GM21576 (cell line): ENCODE measurements at regions not wholly inside any gene's neighbourhood (a gene's known extent, or its start where the extent isn't known, plus 50 kb on each side); places are given as distances from the start of the nearest gene placed in this dataset.

Experiments used
- ATAC-seq: cut with Tn5 transposase; IDR thresholded peaks from one replicate; pipeline ENCODE4 v1.9.1; 2021; ENCODE audit warnings: mild to moderate bottlenecking, moderate library complexity; ENCODE audit not compliant: unreplicated experiment

DNA sequence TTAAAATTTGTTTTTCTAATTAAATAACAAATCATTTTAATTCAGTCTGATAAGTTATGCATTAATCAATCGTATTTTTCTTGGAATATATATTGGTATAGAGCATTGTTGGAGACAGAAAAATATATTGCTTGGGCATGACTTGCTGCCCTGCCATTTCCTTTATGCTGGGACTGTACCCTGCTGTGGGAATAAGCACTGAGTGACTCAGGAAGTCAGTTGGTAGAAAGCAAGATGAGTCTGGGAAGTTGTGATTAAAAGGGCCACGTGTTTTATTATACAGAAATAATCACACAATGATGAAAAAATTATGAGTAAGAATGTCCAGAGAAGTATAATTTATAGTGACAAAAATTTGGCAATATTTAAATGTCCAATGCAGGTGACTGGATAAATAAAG, 139.5 kb downstream of the KIF18A start:
- no peak for ATAC-seq

DNA sequence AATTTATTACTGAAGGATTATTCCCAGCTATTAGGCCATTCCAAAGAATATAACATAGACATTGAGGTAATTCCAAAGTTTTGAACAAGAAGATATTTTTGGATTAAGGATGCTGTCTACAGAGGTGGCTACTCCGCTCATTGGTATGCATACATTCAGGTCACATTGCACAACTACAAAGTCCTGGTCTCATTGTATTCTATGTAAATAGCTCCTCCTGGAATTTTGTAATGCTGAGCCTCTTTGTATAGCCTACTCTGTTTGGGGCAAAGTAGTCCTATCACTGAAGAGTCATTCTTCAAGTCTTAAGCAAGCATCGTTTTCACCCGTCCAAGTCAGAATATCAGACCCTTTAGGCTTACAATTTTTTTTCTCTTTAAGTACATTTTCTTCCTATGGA, 142.4 kb downstream of the KIF18A start:
- no peak for ATAC-seq

DNA sequence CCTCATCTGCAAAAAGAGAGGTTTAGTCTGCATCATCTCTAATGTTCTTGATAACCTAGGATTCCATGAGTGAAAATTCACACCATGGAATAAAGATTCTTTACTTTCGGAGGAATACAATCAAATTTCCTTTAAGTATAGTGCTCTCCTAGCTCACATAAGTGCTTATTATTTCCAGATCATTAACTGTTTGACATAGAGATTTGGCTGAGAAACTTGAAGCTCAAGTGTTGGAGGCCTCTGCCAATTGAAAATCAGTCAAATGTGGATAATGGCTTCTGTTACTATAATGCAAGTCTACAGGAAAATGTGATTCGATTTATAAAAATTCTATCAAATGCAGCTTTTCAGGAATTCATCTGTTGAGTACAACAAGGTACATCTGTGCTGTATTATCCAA, 144.6 kb downstream of the KIF18A start:
- no peak for ATAC-seq

DNA sequence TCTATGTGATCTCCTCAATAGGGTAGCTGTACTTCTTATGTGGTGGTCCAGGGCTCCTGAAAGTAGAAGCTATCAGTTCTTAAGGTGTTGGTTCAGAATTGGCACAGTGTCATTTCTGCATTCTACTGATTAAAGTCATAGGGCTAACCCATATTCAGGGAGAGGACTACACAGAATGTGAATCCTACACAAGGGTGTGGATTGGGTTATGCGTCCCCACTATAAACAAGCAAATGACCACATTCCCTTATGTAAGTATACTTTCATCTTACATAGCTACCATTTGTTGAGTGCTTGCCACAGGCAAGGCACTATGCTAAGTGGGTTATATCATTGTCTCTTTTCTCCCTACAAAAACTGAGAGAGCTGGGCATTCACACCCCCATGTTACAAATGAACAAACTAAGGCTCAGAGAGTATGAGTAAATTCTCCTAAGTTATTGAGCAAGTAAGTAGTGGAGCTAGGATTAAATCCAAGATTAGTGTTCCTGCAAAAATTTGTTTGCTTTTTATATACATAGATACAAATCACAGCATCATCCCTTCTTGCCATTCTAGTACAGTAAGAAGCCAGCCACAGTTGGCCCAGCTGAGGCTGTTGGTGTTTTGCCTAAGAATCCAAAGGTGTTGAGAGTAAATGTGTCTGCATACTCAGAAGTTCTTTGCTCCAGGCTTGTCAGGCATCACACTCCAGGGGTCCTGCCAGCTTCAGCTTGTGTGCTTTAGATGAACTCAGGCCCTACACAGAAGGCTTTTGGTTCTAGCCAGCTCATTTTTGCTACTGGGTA, 157.8 kb downstream of the KIF18A start:
- no peak for ATAC-seq

DNA sequence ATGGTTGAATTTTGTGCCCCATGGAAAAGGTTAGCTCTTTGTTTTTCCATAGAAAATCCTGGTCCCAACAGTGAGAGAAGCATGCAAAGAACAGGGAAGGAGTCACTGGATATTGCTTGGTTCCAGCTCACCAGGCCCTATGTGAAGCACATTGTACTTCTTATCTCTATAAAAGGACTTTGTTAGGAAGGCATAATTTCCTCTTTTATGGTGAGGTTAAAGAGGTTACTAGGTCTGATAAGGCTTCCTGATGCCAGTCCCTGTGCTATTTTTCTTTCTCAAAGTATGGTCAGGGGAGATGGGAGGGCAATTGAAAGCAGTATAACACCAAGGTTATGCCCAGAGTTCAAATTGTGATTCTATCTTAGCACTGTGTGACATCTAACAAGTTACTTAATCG, 162.6 kb downstream of the KIF18A start:
- ATAC-seq, result no peak

DNA sequence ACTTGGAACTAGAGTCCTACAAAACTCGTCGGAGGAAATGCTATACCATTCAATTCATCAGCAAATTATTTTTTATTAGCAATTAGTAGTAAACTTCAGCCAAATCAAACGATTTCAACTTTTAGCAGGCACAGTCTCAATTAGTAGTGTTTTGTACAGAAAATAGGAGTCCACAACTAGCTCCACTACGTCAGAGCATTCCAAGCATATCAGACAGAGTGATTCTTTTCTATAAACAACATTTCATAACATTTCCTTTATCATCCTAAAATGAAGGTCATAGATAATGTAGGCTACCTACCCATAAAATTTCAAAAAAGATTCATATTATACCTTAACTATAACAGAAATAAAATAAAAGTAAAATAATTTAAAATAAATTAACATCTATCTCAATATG, 169.9 kb downstream of the KIF18A start:
- ATAC-seq, result no peak

DNA sequence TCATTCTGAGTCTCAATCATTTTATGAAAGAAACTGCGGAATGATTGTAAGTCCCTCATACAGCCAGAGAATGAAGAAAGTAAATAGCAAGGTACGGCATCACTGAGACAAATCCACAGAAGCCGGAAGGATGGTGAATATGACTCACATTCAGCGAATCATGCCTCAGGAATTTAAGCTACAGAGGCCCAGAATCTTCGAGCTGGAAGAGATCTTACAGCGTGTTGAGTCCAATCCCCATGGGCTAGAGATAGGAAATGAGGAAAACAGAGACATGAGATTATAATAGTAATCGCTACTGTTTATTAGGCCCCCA, 173.2 kb downstream of the KIF18A start:
- no peak for ATAC-seq

DNA sequence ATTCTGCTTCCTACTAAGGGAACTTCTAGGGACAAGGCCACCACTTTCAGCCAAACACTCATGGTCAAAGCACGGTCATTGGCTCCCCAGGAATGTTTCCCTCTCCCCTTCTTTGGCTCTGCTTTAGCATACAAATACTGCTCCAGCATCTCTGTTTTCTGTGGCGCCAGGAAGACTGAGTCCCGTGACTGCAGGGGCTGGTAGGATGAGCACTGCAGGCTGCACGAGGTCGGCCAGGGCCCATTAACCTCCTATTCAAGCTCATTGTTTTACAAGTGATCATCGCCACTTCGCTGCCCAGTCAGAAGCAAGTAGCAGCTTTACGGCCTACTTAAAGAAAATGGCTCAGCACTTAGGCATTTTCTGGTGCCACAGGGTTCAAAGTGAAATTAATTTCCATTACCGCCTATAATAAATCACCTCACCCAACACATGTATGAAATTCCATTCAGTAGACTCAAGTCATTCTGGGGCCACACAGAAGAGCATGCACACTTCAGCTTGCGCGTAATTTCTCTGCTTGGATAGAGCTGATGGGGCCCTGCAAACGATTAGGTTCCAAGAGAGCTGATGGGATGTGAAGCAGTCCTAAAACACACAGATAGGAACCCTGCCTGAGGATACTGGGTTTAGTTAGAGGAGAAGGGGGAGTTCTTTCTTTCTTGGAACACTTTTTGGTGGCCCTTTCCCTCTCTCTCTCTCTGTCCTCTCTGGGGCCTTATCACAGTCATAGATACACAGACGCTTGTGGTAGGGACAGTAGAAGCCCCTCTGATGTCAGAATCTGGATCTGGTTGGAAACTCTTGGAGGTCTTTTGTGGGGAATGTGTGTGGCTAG, 173.7 kb downstream of the KIF18A start:
- no peak for ATAC-seq

DNA sequence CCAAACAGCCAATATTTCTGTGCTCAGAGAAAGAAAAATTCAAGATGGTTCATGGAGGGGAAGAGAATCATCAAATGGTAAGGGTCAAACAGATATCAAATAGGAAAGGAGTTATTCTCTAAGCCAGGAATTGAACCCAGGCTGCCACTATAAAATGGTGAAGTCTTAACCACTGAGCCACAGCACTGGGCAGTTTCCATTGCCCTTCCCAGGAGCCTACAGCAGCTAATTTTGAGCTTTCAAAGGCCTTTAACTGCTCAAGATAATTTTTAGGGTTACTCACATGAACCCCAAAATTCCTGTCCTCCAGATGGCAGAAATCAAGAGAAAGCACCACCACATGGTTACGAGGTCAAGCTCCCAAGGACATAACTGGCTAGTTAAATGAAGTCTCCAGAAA, 176.2 kb downstream of the KIF18A start:
- no peak for ATAC-seq

DNA sequence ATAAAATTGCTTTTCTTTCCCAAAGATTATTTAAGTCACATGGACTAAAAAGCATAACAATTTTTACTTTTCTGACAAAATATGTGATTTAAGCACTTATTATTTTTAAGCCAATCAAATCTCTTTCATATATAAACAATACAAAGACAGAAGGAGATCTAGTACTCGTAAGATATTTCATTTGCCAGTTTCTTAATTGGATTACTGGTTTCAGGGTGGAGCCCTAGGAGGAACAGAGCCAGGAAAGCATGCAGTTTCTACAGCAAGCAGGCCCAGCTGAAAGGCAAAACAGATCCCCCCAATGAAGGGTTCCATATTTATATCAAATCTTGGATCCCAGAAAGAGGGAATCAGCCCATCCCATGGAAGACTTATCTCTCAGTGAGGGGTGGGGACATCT, 177.0 kb downstream of the KIF18A start:
- ATAC-seq, result no peak

DNA sequence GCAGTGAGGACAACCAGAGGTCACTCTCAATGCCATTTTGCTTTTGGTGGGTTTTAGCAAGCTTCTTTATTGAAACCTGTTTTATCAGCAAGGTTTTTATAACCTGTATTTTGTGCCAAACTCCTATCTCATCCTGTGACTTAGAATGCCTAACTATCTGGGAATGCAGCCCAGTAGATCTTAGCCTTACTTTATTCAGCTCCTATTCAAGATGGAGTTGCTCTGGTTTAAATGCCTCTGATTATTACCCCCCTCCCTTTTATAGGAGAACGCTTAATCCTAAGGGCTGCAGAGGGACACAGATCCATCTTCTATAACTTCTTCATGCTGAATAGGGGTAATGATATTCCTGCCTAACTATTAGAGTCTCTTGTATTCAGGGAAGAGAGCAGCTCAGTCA, 179.1 kb downstream of the KIF18A start:
- ATAC-seq, result no peak

DNA sequence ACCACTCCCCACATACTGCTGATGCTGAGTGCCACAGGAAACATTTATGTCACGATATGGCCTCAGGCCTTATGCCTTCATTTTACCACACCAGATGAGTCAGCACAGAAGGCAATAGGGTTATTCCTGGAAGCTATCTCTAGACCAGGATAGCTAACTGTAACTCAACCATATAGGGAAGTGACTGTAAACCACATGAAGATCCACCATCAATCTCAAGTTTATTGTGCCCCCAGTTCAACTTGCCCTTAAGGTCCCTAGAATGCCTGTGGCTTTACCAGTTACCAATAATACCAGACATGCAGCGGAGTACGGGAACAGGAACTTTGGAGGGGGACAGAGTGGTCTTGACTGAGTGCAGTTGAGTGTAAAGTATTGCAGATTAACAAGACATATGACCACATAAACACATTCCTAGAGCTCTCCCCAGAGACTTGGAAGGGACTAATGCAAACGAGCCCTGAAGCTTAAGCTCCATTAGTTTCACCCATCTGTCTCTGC, 180.9 kb downstream of the KIF18A start:
- ATAC-seq, result no peak

DNA sequence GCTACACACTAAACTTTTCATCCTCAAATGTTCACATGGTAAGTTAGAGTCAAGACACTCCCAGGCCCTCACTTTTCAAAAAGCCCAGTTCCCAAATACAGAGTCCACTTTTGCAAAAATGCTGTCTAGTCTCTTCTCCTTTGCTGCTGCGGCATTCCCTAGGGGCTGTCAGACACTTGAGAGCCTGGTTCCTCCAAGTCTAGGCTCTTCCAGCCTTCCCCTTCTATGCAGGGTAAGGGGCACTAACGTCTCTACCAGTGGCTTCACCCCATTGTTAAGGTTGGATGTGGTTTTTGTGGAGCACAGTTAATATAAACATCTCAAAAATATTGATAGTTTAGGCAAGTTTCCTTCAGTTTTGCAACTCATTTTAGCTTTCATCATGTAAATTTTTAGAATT, 181.5 kb downstream of the KIF18A start:
- ATAC-seq, result no peak

DNA sequence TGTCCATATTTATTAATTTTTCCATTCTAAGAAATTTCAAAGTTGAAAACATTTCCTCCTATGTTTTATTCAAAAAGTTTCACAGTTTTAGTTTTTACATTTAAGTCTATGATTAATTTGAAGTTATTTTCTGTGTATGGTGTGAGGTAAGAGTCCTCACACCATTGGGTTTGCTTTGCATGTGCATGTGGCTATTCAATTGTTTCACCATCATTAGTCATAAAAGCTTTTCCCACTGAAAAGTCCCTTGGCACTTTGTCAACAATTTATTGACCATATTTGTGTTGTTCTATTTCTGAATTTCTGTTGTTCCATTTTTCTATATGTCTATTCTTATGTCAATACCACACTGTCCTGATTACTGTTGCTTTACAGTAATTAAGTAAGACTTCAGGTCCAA, 186.5 kb downstream of the KIF18A start:
- no peak for ATAC-seq

DNA sequence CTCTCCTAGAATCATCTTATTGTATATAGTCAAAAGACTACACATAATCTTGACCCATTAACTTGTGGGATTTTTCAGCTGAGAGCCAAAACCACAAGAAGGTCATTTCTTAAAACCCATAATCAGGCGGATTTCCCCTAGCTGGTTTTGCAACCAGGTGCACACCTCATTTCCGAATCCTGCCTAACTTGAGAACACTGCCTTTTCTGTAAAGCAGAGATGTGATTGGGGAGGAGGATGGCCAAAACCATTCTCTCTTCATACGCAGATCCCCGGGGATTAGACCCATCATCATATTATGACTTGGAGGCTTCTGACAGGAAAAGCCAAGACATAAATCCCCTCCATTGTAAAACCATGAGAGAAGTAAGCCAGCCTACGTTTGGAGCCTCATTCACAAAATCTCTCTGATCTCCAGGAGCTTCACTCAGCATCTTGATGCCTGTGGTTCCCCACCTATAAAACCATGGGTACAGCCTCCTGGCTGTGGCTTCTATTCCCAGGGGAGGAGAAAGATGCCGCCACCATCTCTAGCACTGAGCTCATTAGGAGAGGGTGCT, 191.3 kb downstream of the KIF18A start:
- peak; percentile 89 for ATAC-seq

DNA sequence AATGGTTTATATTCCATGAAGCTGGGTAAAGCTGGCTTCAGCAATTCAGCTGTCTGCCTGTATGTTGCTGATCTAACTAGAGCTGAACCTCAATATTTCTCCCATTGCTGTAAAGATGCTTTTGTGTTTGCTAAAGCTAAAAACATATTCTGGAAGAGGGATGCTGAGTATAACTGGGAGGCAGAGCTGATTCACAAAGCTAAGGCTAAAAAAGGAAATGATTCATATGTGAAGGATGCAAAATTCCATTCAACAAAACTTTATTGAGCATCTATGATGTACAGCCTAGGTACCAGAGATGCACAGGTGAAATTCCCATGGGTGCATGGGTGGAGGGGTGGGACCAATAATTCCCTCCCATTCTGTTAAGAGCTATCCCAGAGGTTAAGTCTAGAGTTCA, 193.9 kb downstream of the KIF18A start:
- ATAC-seq, result no peak

DNA sequence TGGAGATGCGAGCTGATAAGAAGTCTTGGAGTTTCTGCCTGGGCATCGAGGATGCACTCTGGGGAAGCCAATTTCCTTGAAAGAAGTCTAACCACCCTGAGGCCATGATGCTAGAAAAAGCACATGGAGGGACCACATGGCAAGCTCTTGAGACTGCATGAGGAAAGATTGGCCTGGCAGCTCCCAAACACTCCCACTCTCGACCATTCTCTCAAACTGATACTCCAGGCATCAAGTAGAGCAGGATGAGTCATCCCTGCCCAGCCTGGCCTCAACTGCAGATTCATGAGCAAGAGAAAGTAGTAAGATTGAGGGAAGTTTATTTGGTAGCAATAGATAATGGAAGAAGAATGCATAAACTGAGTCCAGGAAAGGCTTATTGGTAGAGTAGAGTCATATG, 194.3 kb downstream of the KIF18A start:
- ATAC-seq, result no peak

DNA sequence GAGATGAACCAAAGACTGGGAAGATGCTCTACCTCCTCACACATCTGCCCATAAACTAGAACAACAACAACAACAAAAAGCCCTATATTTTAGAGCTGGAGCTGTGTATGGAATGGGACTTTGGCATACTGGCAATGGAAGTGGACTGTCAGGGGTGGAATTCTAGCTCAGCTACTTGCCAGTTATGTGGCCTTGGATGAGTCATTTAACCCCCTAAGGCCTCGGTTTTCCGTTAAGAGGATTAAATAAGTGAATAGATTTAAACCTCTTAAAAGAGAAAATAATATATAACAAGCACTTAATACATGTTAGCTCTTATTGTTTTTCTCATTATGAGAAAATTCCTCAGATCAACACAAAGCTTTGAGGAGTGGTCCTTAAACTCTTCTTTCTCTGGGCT, 195.0 kb downstream of the KIF18A start:
- ATAC-seq, result no peak

DNA sequence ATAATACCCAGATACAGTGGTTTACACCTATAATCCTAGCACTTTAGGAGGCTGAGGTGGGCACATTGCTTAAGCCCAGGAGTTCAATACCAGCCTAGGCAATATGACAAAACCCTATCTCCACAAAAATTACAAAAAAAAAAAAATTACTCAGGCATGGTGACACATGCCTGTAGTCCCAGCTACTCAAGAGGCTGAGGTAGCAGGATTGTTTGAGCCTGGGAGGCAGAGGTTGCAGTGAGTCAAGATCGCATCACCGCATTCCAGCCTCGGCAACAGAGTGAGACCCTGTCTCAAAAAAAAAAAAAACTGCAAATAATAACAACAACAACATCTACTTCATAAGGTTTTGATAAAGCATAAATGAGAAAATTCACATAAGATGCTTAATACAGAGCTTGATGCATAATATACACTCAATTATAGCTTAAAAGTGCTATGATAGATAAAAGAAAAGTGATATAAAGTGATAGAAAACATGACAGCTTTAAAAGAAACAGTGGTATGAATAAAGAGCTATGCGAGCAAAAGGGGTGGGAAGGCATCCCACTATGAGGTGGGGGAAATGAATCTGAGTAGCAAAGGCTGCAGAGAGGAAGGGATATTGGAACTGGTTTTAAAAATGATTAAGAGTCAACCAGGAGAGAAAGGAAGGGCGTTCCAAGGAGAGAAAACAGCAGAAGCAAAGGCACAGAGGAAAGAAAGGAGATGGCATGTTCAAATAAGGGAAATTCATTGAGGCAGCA, 197.6 kb downstream of the KIF18A start:
- ATAC-seq, result no peak

DNA sequence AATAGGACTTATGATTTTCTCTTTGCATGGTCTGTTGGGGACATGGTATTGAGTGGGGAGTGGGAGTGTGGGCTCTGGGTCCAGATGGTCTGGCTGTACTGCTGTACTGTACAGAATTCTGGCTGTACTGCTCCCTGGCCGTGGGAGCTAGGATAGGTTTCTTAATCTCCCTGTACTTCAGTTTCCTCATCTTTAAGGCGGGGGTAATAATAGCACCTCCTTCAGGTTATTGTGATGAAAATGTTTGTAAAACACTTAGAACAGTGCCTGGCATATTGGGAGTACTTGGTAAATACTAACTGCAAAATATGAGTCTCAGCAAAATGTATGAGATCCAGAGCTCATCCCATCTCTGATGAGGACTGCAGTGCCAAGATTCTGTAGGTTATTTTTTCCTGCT, 198.6 kb downstream of the KIF18A start:
- ATAC-seq, result no peak

DNA sequence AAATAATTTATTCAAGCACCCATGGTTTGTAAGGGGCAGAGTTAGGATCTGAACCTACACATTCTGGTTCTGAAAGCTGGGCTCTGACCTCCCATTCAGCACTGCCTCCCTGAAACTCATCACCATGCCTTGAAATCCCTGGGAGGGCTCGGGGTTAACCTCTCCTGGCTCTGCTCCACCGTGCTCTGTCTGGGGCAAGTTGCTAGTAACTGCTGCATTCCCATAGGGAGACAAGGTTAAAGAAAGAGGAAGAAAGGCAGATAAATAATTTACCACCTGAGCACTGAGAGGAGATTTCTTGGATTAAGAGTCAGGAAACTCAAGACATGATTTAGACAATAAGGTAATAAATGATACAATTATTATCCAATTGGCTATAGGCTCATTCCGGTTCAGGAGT, 199.3 kb downstream of the KIF18A start:
- no peak for ATAC-seq
